GM21423 (cell line): ENCODE measurements at regions not wholly inside any gene's neighbourhood (a gene's known extent, or its start where the extent isn't known, plus 50 kb on each side); places are given as distances from the start of the nearest gene placed in this dataset.
"Not testable (repeated sequence)": the region's sequence is repeated elsewhere in the genome, so short reads cannot be mapped to it uniquely, and the experiment has no call there.

Experiments used
- ATAC-seq: cut with Tn5 transposase; IDR thresholded peaks from one replicate; pipeline ENCODE4 v1.9.1; 2021; ENCODE audit warnings: mild to moderate bottlenecking, moderate library complexity; ENCODE audit not compliant: unreplicated experiment

DNA sequence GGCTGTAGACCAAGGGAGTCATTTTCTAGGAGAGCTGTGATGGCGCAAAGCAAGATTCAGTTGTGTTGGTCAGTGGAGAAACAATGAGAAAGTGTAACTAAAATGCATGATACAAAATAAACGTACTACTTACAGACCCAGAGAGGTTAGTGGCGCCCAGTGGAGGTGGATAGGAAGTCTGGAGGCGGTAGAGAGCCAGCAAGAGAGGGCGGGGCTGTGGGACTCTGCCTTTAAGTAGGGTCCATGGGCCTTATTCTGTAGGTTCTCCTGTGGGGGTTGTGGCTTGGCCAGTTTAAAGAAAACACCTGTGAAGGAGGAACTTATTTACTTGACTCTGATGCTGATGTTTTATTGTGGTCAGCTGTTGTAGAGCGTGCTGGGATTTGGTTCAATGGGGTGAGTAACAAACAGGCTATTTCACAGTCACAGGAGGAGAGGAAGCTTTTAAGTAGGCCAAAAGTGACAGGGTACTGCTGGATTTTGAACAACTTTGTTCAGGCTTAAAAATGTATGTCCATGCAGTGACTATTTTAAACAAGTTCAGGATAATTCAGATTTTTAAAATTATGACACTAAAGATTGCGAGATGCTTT, 1097.7 kb downstream of the TMTC2 start:
- ATAC-seq: no peak

DNA sequence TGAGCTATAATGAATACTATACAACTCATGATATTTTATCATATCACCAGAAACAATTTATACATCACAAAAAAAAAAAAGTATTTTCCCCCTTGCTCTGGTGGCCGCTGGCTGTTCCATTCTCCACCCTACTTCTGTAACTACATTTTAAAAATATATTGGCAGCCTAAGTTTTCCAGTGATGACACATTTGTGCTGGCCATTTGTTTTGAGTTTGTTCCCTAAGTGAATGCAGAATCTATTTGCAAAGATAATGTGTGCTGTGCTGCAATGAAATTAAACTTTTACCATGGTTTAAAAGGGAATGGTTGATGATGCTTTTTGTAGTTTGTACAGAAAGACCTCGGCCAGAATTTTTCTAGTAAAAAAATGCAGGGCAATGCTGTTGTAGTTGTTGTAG, 1092.8 kb downstream of the TMTC2 start:
- no peak for ATAC-seq

DNA sequence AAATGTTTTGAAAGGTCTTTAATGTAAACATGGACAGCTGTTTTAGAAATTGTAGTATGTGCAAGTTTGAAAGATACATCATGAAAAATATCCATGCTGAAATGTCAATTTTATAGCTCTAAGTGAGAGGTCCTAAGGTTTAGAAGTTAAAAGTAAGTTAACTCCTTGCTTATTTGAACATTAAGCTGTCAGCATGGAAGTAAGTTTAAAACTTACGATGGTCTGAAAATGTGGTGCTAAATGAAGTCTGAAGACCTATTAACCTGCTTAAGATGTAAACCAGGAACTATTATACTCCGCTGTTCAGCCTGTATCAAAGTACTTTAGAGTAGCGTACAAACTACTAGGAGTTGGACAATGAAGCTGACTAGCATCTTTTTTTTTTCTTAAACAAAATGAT, 1082.4 kb downstream of the TMTC2 start:
- no peak for ATAC-seq

DNA sequence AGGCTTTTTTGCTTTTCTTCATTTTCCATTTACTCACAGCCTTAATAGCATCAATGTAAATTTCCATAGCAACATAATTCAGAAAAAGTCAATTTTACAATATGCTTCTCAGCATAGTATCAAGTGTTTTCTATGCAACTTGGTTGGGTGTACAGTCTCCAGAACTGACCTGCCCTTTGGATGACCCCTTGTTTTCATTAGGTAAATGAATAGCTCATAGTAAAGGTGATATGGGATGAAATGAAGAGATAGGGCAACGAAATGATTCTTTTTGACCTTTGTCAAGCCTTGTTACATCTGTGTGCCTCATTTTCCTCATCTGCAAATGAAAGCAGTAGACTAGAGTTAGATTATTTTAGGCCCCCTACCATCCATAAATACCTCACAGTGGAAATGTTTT, 1081.0 kb downstream of the TMTC2 start:
- ATAC-seq: no peak

DNA sequence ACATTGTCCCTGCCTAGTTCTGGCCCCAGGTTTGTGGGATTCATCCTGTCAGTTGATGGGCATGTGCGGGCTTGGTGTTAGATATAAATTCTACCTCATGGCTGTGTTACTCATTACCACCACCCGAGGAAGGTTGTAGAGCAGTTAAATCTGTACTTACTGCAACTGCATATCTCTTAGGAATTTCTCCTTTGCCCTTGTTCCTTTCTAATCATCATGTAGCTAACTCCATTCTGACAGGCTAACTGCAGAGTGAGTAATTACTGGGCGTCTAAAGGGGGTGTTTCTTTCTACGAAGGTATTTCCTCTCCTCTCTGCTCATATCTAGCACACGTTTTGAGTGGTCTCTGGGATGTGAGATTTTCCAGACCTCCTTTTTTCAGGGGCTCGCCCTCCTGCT, 1076.7 kb downstream of the TMTC2 start:
- ATAC-seq: no peak

DNA sequence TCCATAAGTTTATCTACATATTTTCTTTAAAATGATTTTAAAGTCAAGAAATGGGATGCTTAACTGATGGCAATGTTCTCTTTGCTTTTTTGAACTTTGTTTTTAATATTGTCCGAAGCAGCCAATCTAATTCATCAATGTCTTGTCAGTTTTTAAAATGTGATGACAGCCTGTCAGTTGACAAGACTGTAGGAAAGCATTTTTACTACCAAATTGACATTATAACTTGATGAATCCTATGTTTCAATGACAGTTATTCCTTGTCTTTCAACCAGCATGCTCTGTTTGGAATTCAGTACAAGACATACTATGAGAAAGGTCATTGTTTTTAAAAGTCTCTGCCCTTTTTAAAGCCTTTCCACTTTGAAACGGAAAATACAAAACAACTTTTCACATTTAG, 1073.2 kb downstream of the TMTC2 start:
- no peak for ATAC-seq

DNA sequence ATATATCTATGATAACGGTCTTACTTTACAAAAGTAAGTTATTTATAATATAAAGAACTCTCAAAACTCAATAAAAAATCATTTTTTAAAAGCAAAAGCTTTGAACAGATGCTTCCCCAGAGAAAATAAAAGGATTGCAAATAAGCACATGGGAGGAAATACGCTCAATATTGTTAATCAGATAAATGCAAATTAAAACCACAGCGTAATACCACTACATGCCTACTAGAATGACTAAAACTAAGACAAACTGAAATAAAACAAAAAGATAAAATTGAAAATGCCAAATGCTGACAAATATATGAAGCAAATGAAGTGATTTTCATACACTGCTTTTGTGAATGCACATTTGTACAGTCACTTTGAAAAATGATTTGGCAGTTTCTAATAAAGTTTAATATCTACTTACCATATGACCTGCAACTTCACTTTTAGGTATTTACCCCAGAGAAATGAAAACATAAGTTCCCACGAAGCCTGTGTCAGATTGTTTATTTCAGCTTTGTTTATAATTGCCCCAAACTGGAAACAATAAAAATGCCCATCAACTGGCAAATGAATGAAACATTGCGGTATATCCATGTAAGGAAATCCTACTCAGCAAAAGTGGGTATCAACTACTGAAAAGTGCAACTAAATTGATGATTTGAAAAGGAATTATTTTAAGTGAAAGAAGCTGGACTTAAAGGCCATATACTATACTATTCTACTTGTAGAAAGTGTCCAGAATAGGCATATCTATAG, 1072.4 kb downstream of the TMTC2 start:
- no peak for ATAC-seq

DNA sequence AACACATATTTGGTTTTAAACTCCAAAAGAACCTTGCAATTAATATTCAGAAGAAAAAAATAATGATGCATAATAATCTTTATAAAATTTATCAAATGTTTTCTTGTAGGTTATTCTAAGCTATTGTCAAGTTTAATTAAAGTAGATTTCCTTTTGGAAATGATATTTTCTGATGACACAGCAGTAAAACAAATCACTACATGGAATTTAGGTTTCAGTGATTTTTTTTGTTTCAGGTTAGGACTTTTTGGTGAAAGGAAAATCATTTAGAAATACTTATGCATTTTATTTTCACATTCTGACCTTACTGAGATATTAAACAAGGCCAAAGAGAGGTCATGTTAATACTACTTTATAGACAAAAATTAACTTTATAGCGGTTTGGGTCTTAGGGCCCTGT, 1067.2 kb downstream of the TMTC2 start:
- no peak for ATAC-seq

DNA sequence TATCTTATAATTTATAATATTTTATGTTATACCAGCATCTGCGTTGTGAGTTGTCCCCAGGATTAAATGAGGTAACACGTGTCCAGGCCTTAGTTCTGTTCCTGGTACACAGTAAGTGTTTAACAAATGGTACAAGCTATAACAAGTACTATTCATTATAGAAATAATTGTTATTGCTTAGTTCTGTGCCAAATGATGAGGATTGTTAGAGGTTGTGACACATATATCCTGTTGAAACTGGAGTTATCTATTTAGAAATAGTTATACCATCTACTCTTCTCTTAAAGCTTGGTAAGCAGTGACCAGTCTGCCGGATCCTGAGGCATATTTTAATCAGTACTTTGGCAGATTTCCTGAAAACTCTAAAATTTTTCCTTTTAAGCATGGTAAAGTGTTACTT, 1066.5 kb downstream of the TMTC2 start:
- no peak for ATAC-seq

DNA sequence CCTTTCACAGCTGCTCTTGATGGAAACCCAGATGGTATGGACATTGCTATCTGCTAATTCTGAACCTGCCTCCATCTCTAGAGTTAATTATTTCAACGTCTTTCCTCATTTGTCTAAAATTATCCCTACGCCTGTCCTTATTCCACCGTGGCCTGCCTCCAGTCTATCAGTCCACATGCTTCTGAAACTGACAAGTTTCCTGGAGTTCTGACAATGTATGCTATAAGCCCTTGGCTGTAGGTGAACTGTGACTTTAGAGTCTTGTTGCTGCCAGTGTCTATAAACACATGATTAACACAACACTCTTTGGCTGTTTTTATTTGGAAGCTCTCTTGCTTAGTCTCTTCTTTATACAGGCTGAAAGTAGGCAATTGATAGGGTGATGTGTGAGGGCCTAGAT, 1052.9 kb downstream of the TMTC2 start:
- ATAC-seq: no peak

DNA sequence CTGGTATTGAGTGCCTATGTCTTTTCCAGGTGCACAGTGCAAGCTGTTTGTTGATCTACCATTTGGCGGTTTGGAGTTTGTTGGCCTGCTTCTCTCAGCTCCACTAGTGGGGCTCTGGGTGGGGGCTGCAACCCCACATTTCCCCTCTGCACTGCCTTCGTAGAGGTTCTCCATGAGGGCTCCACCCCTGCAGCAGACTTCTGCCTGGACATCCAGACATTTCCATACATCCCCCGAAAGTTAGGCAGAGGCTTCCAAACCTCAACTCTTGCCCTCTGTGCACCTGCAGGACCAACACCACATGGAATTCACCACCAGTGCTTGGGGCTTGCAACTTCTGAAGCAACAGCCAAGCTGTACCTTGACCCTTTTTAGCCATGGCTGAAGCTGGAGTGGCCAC, 1024.1 kb downstream of the TMTC2 start:
- ATAC-seq: no peak

DNA sequence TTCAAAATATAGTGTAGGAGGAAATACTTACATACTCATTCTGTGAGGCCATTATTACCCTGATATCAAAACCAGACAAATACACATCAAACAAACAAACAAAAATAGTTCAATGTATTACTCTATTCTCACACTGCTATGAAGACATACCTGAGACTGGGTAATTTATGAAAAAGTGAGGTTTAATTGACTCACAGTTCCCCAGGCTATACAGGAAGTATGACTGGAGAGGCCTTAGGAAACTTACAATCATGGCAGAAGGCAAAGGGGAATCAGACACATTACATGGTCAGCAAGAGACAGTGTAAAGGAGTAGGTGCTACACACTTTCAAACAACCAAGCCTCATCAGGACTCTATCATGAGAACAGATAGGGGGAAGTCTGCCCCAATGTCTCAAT, 1023.2 kb downstream of the TMTC2 start:
- no peak for ATAC-seq

DNA sequence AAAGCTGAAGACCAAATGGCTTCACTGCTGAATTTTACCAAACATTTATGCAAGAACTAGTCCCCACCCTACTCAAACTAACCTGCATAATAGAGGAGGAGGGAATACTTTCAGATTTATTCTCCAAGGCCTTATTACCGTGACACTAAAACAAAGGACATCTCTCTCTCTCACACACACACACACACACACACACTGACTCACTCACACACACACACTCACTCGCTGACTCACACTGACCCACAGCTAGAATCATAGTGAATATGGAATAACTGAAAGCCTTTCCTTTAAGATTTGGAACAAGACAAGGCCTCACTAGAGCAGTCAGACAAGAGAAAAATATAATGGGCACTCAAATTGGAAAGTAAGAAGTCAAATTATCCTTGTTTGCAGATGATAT, 1014.1 kb downstream of the TMTC2 start:
- ATAC-seq: no peak

DNA sequence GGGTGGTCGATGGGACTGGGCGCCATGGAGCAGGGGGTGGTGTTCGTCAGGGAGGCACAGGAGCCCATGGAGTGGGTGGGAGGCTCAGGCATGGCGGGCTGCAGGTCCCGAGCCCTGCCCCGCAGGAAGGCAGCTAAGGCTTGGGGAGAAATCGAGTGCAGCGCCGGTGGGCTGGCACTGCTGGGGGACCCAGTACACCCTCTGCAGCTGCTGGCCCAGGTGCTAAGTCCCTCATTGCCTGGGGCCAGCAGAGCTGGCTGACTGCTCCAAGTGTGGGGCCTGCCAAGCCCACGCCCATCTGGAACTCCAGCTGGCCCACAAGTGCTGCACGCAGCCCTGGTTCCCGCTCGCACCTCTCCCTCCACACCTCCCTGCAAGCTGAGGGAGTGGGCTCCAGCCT, 1009.6 kb downstream of the TMTC2 start:
- ATAC-seq: not testable (repeated sequence)

DNA sequence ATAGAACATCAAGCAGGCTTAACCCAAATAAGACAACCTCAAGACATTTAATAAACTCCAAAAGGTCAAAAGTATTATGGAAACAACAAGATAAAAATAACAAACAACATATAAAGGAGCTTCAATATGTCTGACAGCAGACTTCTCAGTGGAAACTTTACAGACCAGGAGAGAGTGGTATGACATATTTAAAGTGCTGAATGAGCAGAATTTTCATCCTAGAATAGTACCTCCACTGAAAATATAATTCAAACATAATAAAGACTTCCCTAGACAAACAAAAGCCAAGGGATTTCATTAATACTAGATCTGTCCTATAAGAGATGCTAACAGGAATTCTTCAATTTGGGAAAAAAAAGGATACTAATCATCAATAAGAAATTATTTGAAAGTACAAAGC, 1005.0 kb downstream of the TMTC2 start:
- no peak for ATAC-seq

DNA sequence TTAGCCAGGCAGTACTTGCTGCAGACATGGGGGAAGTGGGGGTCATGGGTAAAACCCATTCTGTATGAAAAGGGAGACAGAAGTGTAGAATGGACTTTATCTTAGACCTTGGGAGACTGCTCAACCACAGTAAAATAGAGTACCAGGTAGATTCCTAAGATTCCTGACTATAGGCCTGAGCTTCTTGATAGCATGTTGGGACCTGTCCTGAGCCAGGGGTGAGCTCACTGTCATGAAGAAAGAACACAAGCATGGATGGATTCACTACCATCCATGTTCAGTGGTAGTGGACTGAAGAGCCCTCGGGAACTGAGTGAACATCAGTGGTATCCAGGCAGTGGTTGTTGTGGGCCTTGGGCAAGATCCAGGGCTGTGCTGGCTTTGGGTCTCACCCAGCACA, 1003.8 kb downstream of the TMTC2 start:
- no peak for ATAC-seq

DNA sequence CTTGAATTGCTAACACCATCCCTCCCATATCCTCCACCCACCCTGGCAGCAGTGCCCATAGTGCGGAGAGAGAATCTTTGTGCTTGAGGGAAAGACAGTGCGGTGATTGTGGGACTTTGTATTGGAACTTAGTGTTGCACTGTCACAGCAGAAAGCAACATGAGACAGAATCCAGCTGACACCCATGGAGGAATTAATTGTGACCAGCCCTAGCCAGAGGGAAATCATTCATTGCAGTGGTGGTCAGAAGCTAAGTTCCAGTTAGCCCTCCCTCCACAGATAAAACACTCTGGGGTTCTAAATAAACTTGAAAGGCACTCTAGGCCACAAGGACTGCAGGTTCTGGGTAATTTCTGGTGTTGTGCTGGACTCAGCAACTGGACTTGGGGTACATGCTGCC, 1002.6 kb downstream of the TMTC2 start:
- ATAC-seq: no peak

DNA sequence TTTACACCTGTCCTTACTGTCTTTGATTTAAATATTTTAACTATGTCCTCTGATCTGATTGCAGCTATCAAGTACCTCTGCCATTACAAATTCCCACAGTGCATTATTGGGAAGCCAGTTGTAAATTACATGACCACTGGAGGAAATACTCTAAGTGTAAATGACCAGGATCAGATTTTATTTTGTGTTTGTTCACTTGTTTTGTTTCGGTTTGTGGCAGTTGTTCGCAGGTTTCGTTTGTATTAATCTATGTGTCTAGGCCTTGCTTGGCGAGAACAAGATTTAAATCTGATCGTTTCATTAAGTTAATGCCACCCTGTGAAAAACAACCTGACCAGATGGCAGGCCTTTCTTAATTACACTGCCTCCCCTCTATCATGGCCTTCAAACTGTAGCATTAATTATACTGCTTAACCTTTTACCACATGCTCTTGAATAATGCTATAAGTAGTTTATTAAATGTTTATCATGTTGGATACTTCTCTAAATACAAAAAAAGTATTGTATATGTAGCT, 990.1 kb downstream of the TMTC2 start:
- no peak for ATAC-seq

DNA sequence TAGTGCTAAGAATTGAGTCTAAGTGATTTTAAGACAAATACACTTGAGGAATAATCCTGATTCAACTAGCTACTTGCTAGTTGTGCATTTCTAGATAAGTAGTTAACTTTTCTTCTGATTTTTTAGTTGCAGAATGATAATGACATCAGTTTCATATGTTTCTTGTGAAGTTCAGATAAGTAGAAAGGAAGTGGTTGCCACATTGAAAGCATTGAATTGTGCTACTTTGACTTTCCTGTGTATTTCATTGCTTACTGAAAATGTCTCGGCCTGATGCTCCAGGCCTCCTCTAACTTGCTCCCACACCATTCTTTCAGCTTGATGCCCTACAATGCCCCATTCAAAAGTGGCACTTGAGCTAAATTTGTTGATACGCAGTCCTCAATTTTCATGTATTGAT, 980.0 kb downstream of the TMTC2 start:
- ATAC-seq: no peak

DNA sequence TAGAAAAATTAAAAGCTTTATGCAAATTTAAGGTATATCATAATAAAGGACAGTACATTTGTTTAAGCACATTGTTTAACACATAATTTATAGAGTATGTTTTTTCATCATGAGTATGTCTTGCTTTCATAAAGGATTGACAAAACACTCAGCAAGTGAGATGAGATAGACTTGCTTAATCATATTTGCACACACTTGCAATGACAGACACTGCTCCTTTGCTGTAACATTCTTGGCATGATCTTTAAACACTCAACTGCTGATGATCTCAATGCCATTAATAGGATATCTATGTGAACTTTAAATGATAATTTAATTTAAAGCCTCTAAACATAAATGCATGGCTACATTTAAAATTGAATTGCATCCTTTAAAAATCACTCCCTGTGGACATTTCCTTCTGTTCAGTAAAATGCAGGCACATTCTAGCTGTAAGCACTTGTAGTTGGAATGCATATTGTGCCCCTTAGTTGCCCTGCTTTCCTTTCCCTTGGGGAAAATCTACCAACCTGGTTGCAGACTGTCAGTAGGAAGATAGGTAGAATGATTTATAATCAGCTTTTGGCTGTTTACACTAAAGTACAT, 979.0 kb downstream of the TMTC2 start:
- ATAC-seq: no peak

DNA sequence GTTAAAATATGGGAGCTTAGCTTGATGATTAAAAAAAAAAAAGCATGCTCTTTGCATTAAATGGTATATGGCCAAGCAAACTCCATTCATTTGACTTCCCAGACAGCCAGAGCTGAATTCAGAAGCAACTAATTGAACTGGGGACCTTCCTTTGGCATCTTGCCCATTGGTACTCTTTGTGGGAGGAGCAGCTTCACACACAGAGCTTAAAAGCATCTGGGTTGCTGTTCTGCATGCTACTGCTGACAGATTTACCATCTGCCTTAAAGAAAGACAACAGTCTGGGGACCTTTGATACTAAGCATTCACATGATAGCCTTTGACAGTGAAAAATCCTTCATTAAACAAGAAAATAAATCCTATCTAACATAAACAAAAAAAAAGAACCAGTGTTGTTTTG, 977.9 kb downstream of the TMTC2 start:
- no peak for ATAC-seq

DNA sequence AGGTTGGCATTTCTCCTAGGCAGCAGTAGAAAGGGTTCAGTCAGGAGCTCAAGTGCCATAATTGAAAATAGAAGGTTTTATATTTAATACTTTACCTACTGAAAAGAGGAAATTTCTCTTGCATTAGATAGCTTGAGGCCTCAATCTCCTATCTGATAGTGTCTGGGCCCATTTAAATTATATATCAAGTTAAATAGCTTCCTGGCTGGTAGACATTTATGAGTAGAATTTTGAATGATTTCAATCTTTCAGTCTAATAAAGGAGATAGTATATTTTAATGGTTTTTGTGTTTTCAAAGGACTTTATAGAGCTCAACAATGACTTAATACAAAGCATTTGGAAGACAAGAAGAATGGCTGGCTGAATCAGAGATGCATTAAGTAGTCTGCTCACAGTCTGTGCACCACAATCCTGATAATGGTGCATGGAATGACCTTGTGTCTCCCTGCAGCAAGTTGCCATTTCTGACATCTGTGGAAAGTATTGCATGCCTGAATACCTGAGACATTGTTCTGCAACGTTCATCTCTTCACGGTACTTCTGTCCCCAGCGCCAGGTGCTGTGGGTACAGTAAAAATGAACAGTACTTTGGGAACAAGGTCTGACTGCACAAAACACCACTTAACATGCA, 974.1 kb downstream of the TMTC2 start:
- ATAC-seq: no peak
